BE2C (cell line): ENCODE measurements at regions not wholly inside any gene's neighbourhood (a gene's known extent, or its start where the extent isn't known, plus 50 kb on each side); places are given as distances from the start of the nearest gene placed in this dataset.

Experiments used
- DNase-seq: peaks from one replicate; pipeline ENCODE4 v3.0.0-alpha.2; 2020
- H3K27me3 ChIP-seq: fragments of 250-450 bp; sonication (Bioruptor Pico); 2 replicates; pipeline ENCODE4 v1.5.1; 2020; ENCODE audit warnings: mild to moderate bottlenecking
- H3K36me3 ChIP-seq: fragments of 250-450 bp; sonication (Bioruptor Pico); 2 replicates; pipeline ENCODE4 v1.5.1; 2020; ENCODE audit warnings: mild to moderate bottlenecking
- H3K4me1 ChIP-seq: fragments of 250-450 bp; sonication (Bioruptor Pico); 2 replicates; pipeline ENCODE4 v1.5.1; 2020
- H3K4me3 ChIP-seq: 2 replicates; pipeline ENCODE4 v1.5.1; 2011; ENCODE audit warnings: low read depth, low read length
- H3K9me3 ChIP-seq: fragments of 250-450 bp; sonication (Bioruptor Pico); 2 replicates; pipeline ENCODE4 v1.5.1; 2020
- TF ChIP-seq, protein P1 (sequence below): IDR thresholded peaks from 2 replicates; pipeline ENCODE4 v1.5.1; 2012; ENCODE audit warnings: mild to moderate bottlenecking, low read depth, low read length

- Histone ChIP-seq H3K4me1 (no peaks in the 10 kb centered on the region), H3K27me3 (no peaks in the 10 kb centered on the region), H3K4me3 (no peak overlapping the region), H3K9me3 (no peaks in the 10 kb centered on the region), H3K36me3 (no peaks in the 10 kb centered on the region)
- DNase-seq: no peak
- TF ChIP-seq, protein P1, sequence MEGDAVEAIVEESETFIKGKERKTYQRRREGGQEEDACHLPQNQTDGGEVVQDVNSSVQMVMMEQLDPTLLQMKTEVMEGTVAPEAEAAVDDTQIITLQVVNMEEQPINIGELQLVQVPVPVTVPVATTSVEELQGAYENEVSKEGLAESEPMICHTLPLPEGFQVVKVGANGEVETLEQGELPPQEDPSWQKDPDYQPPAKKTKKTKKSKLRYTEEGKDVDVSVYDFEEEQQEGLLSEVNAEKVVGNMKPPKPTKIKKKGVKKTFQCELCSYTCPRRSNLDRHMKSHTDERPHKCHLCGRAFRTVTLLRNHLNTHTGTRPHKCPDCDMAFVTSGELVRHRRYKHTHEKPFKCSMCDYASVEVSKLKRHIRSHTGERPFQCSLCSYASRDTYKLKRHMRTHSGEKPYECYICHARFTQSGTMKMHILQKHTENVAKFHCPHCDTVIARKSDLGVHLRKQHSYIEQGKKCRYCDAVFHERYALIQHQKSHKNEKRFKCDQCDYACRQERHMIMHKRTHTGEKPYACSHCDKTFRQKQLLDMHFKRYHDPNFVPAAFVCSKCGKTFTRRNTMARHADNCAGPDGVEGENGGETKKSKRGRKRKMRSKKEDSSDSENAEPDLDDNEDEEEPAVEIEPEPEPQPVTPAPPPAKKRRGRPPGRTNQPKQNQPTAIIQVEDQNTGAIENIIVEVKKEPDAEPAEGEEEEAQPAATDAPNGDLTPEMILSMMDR: no peak
Measured at GRCh38 chr13:108093616-108094015, 121.7 kb downstream of the LIG4 start.

GRCh38 chr13:108087810-108088209 is 127.5 kb downstream of the LIG4 start:
- no peaks in the 10 kb centered on the region for H3K9me3 ChIP-seq
- TF ChIP-seq, protein P1: no peak
- H3K36me3 ChIP-seq: no peaks in the 10 kb centered on the region
- H3K4me3 ChIP-seq: no peak overlapping the region
- H3K4me1 ChIP-seq: no peaks in the 10 kb centered on the region
- H3K27me3 ChIP-seq: no peaks in the 10 kb centered on the region
- DNase-seq: no peak

GRCh38 chr13:108086678-108087077 is 128.7 kb downstream of the LIG4 start:
- H3K27me3 ChIP-seq: no peaks in the 10 kb centered on the region
- H3K9me3 ChIP-seq: no peaks in the 10 kb centered on the region
- TF ChIP-seq, protein P1: peak; percentile 53
- peak; percentile 44 for DNase-seq
- no peak overlapping the region for H3K4me3 ChIP-seq
- no peaks in the 10 kb centered on the region for H3K36me3 ChIP-seq
- no peaks in the 10 kb centered on the region for H3K4me1 ChIP-seq

- Histone ChIP-seq H3K9me3 (no peaks in the 10 kb centered on the region), H3K4me1 (no peaks in the 10 kb centered on the region), H3K27me3 (no peaks in the 10 kb centered on the region), H3K36me3 (no peaks in the 10 kb centered on the region), H3K4me3 (no peak overlapping the region)
- TF ChIP-seq, protein P1: no peak
- DNase-seq: no peak
Measured at GRCh38 chr13:108084840-108085239, 130.5 kb downstream of the LIG4 start.

- Histone ChIP-seq H3K4me1 (no peaks in the 10 kb centered on the region), H3K9me3 (no peaks in the 10 kb centered on the region), H3K36me3 (no peaks in the 10 kb centered on the region), H3K4me3 (no peak overlapping the region), H3K27me3 (no peaks in the 10 kb centered on the region)
- TF ChIP-seq, protein P1: no peak
- no peak for DNase-seq
Measured at GRCh38 chr13:108083056-108083455, 132.3 kb downstream of the LIG4 start.

DNA sequence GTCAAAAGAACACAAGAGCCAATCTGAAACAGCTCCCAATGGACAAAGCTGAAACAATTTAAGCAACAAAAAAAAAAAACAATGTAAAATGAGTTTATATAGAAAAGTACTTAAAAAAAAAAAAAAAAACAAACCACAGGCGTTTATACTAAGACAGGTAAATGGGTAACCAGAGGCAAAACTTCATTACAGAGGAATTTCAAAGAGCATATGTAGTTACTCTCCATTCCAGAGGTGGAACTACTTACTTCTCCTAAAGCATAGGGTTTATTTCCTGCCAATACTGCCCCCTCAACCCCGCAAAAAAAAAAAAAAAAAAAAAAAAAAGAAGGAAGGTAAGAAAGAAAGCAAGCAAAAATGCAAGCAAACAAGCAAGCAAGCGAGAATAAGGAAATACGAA is 132.9 kb downstream of the LIG4 start:
- H3K4me1 ChIP-seq: no peaks in the 10 kb centered on the region
- no peak for DNase-seq
- no peaks in the 10 kb centered on the region for H3K27me3 ChIP-seq
- no peaks in the 10 kb centered on the region for H3K36me3 ChIP-seq
- TF ChIP-seq, protein P1: no peak
- H3K9me3 ChIP-seq: no peaks in the 10 kb centered on the region
- no peak overlapping the region for H3K4me3 ChIP-seq
